GM23338 (cell line): ENCODE measurements at regions not wholly inside any gene's neighbourhood (a gene's known extent, or its start where the extent isn't known, plus 50 kb on each side); places are given as distances from the start of the nearest gene placed in this dataset.

Experiments
- ATAC-seq: fragments of 200-7000 bp; cut with Tn5 transposase; 3 replicates; pipeline ENCODE4 v1.9.1; 2020
- DNase-seq: peaks from one replicate; pipeline ENCODE4 v3.0.0-alpha.2; 2015; ENCODE audit warnings: low spot score
- H2AFZ ChIP-seq: fragments of 200-600 bp; sonication (generic); 2 replicates; pipeline ENCODE4 v1.8.0; 2016; ENCODE audit warnings: antibody characterized with exemption, mild to moderate bottlenecking, moderate library complexity
- H3F3A ChIP-seq: fragments of 200-600 bp; sonication (generic); replicated peaks from 2 replicates; pipeline ENCODE4 v1.8.0; 2017; ENCODE audit warnings: antibody characterized with exemption, mixed run types, low read depth
- H3K27ac ChIP-seq: fragments of 200-600 bp; sonication (generic); 2 replicates; pipeline ENCODE4 v1.6.1; 2016; ENCODE audit warnings: low read depth
- H3K27me3 ChIP-seq: fragments of 200-600 bp; sonication (generic); 2 replicates; pipeline ENCODE4 v1.8.0; 2016; ENCODE audit warnings: mild to moderate bottlenecking, mixed run types, moderate library complexity; ENCODE audit not compliant: insufficient read depth
- H3K36me3 ChIP-seq: fragments of 200-600 bp; sonication (generic); 2 replicates; pipeline ENCODE4 v1.8.0; 2016; ENCODE audit warnings: mild to moderate bottlenecking; ENCODE audit not compliant: insufficient read depth
- H3K4me1 ChIP-seq: fragments of 200-600 bp; sonication (generic); 2 replicates; pipeline ENCODE4 v1.8.0; 2016; ENCODE audit warnings: mild to moderate bottlenecking, moderate library complexity; ENCODE audit not compliant: insufficient read depth
- H3K4me2 ChIP-seq: fragments of 200-600 bp; sonication (generic); 2 replicates; pipeline ENCODE4 v1.7.1; 2017; ENCODE audit warnings: mixed run types
- H3K4me3 ChIP-seq: fragments of 200-600 bp; sonication (generic); 2 replicates; pipeline ENCODE4 v1.6.1; 2016; ENCODE audit warnings: mixed run types
- H3K79me2 ChIP-seq: fragments of 200-600 bp; sonication (generic); replicated peaks from 2 replicates; pipeline ENCODE4 v1.8.0; 2017; ENCODE audit warnings: mild to moderate bottlenecking; ENCODE audit not compliant: insufficient read depth
- H3K9me2 ChIP-seq: fragments of 200-600 bp; sonication (generic); 2 replicates; pipeline ENCODE4 v1.8.0; 2017; ENCODE audit not compliant: insufficient read depth
- H4K20me1 ChIP-seq: fragments of 200-600 bp; sonication (generic); replicated peaks from 2 replicates; pipeline ENCODE4 v1.8.0; 2017; ENCODE audit warnings: mild to moderate bottlenecking; ENCODE audit not compliant: insufficient read depth
- H3K27ac Mint-ChIP-seq: 2 replicates; pipeline ENCODE4 v1.8.0; 2020; ENCODE audit warnings: inconsistent platforms, mild to moderate bottlenecking, moderate library complexity, mixed read lengths
- H3K27me3 Mint-ChIP-seq: 3 replicates; pipeline ENCODE4 v1.8.0; 2022; ENCODE audit warnings: low read depth, mild to moderate bottlenecking, moderate library complexity, mixed read lengths, inconsistent platforms; ENCODE audit not compliant: insufficient read depth, poor library complexity
- H3K36me3 Mint-ChIP-seq: 3 replicates; pipeline ENCODE4 v1.8.0; 2021; ENCODE audit warnings: low read depth, mild to moderate bottlenecking, inconsistent platforms, moderate library complexity, mixed read lengths
- H3K4me1 Mint-ChIP-seq: 3 replicates; pipeline ENCODE4 v1.8.0; 2020; ENCODE audit warnings: mild to moderate bottlenecking, inconsistent platforms, mixed read lengths
- H3K4me3 Mint-ChIP-seq: 3 replicates; pipeline ENCODE4 v1.8.0; 2021; ENCODE audit warnings: moderate library complexity, mild to moderate bottlenecking, inconsistent platforms, mixed read lengths
- H3K9me3 Mint-ChIP-seq: 3 replicates; pipeline ENCODE4 v1.8.0; 2020; ENCODE audit warnings: moderate library complexity, mild to moderate bottlenecking, inconsistent platforms, mixed read lengths
- CTCF ChIP-seq, 2 experiments: fragments of 200-600 bp in 1 of 2; sonication (generic) in 1 of 2; conservative IDR thresholded peaks; 2 replicates each; pipeline versions ENCODE4 v1.5.1 to v1.6.1; 2016 to 2017; ENCODE audit warnings: antibody characterized with exemption in 2 of 2, low read depth in 2 of 2, mild to moderate bottlenecking in 2 of 2, moderate library complexity in 1 of 2
- EZH2 ChIP-seq: fragments of 200-600 bp; sonication (generic); IDR thresholded peaks from one replicate; pipeline ENCODE4 v1.8.0; 2017; ENCODE audit warnings: antibody characterized with exemption, mild to moderate bottlenecking, low read depth; ENCODE audit not compliant: unreplicated experiment
- JUNB ChIP-seq: IDR thresholded peaks from one replicate; pipeline ENCODE4 v1.6.1; 2016; ENCODE audit warnings: antibody characterized with exemption; ENCODE audit not compliant: unreplicated experiment
- NANOG ChIP-seq: IDR thresholded peaks from 2 replicates; pipeline ENCODE4 v1.6.1; 2016; ENCODE audit warnings: antibody characterized with exemption, borderline replicate concordance
- POLR2AphosphoS5 ChIP-seq: IDR thresholded peaks from 2 replicates; pipeline ENCODE4 v1.6.1; 2016; ENCODE audit warnings: antibody characterized with exemption, low read depth
- REST ChIP-seq: IDR thresholded peaks from one replicate; pipeline ENCODE4 v1.6.1; 2018; ENCODE audit warnings: antibody characterized with exemption; ENCODE audit not compliant: unreplicated experiment
- STAT1 ChIP-seq: IDR thresholded peaks from one replicate; pipeline ENCODE4 v1.6.1; 2016; ENCODE audit warnings: antibody characterized with exemption; ENCODE audit not compliant: unreplicated experiment
- ZNF331 ChIP-seq: fragments of 250-450 bp; sonication (Bioruptor Pico); IDR thresholded peaks from 2 replicates; pipeline ENCODE4 v1.5.0; 2020; ENCODE audit warnings: low read depth, mild to moderate bottlenecking, moderate library complexity
- TF ChIP-seq, protein P1 (sequence below): IDR thresholded peaks from 2 replicates; pipeline ENCODE4 v1.6.1; 2016; ENCODE audit warnings: antibody characterized with exemption

DNA sequence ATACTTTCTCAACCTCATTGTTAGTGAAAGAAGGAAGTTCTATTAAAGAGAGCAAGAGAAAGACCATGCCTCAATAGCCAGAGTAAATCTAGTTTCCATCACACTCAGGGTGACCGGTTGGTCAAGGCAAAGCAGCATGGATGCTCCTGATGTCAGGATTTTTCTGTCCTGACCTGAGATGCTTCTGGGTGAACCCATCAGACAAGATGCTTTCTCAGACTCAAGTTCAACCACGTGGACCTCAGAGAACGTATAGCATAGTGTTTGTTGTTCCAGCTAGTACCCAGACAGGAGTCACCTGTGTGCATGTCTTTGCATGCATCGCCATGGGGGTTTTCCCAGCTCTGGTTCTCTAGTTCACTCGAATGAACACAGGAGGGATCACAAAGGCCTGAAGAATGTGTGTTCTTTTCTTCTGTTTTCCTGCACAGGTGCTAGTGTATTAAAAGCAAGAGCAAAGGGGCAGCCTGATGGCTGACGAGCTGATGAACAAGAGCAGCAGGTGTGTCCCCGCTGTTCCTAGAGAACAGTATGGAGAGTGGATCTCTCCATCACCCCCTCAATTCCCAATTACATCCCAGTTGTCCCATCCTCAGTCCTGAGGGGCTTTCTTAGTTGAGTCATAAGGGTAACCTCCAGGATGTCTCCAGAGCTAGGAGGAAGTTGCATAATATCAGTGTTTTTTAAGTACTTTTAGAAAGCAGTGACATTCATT, 110.5 kb upstream of the ENPP6 start:
- H3F3A ChIP-seq, result no peaks in the 10 kb centered on the region
- peaks cover 12% of the 10 kb centered on the region; the same call in 2 of the 3 replicates for H3K4me1 Mint-ChIP-seq
- H3K9me2 ChIP-seq, result no peaks in the 10 kb centered on the region; the same call in 1 of the 2 replicates
- H3K4me2 ChIP-seq, result no peak overlapping the region
- no peaks in the 10 kb centered on the region for H4K20me1 ChIP-seq
- no peak overlapping the region for H3K27ac ChIP-seq
- H3K4me1 ChIP-seq, result no peaks in the 10 kb centered on the region
- H3K4me3 Mint-ChIP-seq, result no peak overlapping the region
- H2AFZ ChIP-seq, result 0 out of 2 replicates have a peak overlapping the region, but pooled peaks have one; percentile 63
- peaks cover 5% of the 10 kb centered on the region; the same call in 2 of the 3 replicates for H3K36me3 Mint-ChIP-seq
- no peak for DNase-seq
- no peaks in the 10 kb centered on the region for H3K79me2 ChIP-seq
- TF ChIP-seq NANOG (no peak), JUNB (no peak), POLR2AphosphoS5 (no peak), ZNF331 (CRISPR knock-in tag) (no peak), CTCF (conservative IDR thresholded peaks at IDR 0.05; ENCODE audit: low read depth in 2 of 2) (no peak), STAT1 (no peak)
- TF ChIP-seq, protein P1, sequence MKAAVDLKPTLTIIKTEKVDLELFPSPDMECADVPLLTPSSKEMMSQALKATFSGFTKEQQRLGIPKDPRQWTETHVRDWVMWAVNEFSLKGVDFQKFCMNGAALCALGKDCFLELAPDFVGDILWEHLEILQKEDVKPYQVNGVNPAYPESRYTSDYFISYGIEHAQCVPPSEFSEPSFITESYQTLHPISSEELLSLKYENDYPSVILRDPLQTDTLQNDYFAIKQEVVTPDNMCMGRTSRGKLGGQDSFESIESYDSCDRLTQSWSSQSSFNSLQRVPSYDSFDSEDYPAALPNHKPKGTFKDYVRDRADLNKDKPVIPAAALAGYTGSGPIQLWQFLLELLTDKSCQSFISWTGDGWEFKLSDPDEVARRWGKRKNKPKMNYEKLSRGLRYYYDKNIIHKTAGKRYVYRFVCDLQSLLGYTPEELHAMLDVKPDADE, result no peak
- ATAC-seq, result no peak
- no peak overlapping the region for H3K4me3 ChIP-seq
- peaks cover 4% of the 10 kb centered on the region for H3K27me3 Mint-ChIP-seq
- no peaks in the 10 kb centered on the region for H3K27me3 ChIP-seq
- H3K27ac Mint-ChIP-seq, result no peak overlapping the region
- peaks cover 15% of the 10 kb centered on the region; the same call in 2 of the 3 replicates for H3K9me3 Mint-ChIP-seq
- no peaks in the 10 kb centered on the region for H3K36me3 ChIP-seq

DNA sequence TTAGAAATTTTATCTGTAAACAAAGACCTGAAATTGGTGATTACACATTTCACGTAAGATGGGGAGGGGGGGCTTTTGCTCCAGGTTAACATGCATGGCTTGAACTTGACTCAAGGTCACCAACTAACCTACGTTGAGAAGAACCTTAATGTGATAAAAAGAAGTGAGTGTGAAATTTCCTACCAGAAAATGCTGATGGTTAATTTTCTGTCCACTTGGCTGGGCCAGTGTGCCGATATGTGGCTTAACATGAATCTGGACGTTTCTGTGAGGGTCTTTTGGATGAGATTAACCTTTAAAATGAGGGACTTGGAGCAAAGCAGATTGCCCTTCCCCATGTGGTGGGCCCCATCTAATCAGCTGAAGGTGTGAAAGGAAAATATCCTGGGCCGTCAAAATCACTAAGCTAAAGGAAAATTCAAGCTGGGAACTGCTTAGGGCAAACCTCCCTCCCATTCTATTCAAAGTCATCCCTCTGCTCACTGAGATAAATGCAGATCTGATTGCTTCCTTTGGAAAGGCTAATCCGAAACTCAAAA, 107.3 kb upstream of the ENPP6 start:
- Mint-ChIP-seq H3K27me3 (peaks cover 6% of the 10 kb centered on the region), H3K9me3 (peaks cover 15% of the 10 kb centered on the region; the same call in 2 of the 3 replicates), H3K4me3 (no peak overlapping the region), H3K27ac (no peak overlapping the region), H3K4me1 (no peaks in the 10 kb centered on the region), H3K36me3 (peaks cover 5% of the 10 kb centered on the region; the same call in 2 of the 3 replicates)
- DNase-seq, result no peak
- H3K9me2 ChIP-seq, result no peaks in the 10 kb centered on the region; the same call in 1 of the 2 replicates
- no peak overlapping the region for H3K4me2 ChIP-seq
- H3K79me2 ChIP-seq, result no peaks in the 10 kb centered on the region
- H3K4me1 ChIP-seq, result no peaks in the 10 kb centered on the region
- H2AFZ ChIP-seq, result no peak overlapping the region
- H3K27me3 ChIP-seq, result no peaks in the 10 kb centered on the region
- H3K27ac ChIP-seq, result no peak overlapping the region
- ATAC-seq, result no peak
- H3K36me3 ChIP-seq, result no peaks in the 10 kb centered on the region
- no peaks in the 10 kb centered on the region for H3F3A ChIP-seq
- no peaks in the 10 kb centered on the region for H4K20me1 ChIP-seq
- H3K4me3 ChIP-seq, result no peak overlapping the region
- TF ChIP-seq, protein P1, result no peak
- TF ChIP-seq CTCF (conservative IDR thresholded peaks at IDR 0.05; ENCODE audit: low read depth in 2 of 2), result no peak
- TF ChIP-seq ZNF331 (CRISPR knock-in tag), result no peak
- TF ChIP-seq STAT1, result no peak
- no peak for TF ChIP-seq REST
- no peak for TF ChIP-seq EZH2
